RCC 7860 (cell line): ENCODE measurements at regions not wholly inside any gene's neighbourhood (a gene's known extent, or its start where the extent isn't known, plus 50 kb on each side); places are given as distances from the start of the nearest gene placed in this dataset.
A peak's percentile ranks its signal among the peaks of the same experiment; 100 is the strongest.

Experiments
- DNase-seq: peaks from one replicate; pipeline ENCODE4 v3.0.0-alpha.2; 2015; ENCODE audit warnings: low spot score
- FAIRE-seq: peaks from 2 replicates; lab custom pipeline; 2012; peaks lifted over from hg19 to GRCh38; lab: Jason Lieb, UNC

DNA sequence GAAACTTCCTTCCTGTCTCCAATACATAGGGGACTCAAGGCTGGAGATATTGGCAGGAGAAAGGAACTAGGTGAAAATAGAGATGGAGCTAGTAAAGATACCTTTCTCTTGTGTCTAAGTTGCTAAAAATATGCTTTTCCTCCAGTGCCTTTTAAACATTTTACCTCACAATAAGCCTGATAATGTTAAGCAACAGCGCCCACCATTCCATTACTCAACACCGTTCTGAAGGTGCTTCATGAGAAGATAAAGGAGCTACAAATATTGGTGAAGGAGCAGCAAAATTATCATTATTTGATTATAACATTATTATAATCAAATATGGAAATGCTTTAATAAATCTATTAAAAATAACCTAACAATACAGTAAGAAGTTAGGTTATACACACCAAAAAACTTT, 83.6 kb upstream of the BARX2 start:
- FAIRE-seq = no peak
- DNase-seq = no peak

GRCh38 chr11:129291546-129291945, 84.1 kb upstream of the BARX2 start:
- DNase-seq (no peak), FAIRE-seq (no peak)

DNA sequence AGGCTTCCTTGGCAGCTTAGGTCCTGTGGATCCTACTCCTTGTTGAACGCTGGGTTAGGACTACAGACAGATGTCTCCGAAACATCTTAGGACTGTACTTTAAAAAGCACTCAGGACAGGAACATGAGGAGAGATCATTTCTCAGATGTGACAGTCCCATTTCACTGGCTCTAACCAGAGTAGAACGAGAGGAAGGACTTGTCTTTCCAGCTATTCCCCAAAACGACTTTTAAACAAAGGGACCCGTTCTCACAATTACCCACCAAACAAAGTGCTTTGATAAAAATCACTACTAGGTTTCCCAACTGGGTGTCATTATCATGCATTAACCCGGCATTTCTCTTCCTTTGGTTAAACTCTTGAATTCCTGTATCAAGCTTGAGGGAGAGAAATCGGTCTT, 84.7 kb upstream of the BARX2 start:
- DNase-seq (no peak), FAIRE-seq (no peak)

DNA sequence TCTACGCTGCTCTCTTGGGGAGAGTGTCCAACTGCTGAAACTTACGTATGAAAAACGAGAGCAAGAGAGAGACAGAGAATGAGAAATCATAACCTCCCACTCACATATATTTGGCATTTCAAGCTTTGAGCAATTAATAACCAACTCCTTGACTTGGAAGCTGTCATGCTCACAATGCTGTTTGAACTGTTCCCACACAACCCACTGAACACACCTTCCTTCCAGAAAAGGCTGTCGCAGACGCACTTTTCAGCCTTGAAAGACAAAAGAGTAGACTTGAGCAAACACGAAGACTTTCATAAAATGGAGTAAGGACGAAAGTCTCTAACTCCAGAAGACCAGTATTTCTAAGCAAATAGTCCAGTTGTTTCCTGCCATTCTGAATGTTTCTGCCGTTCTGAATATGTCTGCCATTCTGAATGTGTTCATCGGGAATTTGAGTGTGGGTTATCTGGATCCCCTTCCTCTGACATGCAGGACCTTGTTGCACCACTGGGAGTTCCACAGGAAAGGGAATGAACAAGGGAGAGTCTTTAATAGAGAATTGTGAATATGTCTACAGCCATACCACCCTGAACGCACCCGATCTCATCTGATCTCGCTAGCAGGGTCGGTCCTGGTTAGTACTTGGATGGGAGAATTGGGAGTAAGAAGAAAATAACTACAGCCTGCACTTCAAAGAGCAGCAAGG, 86.2 kb upstream of the BARX2 start:
- DNase-seq (no peak), FAIRE-seq (no peak)

DNA sequence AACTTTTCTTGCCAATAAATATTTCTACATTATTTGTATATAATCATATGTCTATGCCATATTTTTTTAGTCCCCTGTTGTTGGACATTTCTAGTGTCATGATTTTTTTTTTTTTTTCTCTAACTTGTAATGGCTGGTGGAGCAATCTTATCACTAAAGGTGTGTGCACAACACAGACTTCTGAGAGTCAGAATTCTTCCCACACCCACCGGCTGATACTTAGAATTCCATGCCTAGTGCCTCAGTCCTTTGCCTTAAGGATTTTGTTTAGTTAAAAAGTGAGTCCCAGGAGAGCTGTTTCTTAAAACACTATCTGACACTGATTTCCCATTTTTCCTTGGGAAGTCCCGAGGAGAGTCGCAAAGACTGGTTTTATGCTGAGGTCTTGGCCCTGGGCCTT, 87.7 kb upstream of the BARX2 start:
- FAIRE-seq = no peak
- no peak for DNase-seq

DNA sequence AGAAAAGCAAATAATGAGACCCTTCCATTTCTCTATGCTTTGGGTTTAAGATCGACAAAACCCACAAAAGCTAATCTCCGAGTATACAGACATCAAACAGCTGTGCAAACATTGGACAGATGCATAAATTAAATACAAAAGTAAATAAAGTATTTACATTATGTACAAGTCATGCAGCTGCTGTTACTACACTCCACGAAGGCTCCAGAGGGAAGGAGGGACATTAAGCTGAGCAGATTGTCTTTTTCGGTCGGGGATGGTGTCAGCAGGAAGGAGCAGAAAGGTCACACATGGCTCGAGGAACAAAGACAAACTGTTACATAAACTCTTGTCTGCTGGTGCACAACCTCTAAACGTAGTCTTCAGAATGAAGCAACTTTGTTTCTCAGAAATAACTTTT, 88.8 kb upstream of the BARX2 start:
- no peak for FAIRE-seq
- DNase-seq = no peak

GRCh38 chr11:129285402-129285786, 90.3 kb upstream of the BARX2 start:
- no peak for FAIRE-seq
- no peak for DNase-seq

DNA sequence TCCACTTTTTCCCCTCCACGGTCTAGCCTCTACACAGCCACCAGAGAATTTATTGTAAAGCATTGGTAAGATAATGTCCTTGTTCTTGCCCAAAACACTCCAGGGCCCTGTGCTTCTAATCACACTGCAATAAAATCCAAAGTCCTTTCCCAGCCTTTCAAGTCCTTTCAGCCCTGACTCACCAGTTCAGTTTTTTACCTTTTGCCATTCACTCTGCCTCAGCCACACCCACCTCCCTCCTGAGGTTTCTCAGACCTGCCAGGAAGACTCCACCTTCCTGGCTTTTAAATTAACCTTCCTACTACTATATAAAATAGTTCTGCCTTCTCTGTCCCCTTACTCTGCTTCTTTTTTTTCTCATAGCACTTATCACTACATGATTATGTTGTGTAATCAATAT, 91.0 kb upstream of the ARHGAP32 start:
- no peak for FAIRE-seq

GRCh38 chr11:129282634-129283033, 90.5 kb upstream of the ARHGAP32 start:
- DNase-seq (no peak), FAIRE-seq (no peak)

More for the DNA sequence above, 91.0 kb upstream of the ARHGAP32 start:
- DNase-seq = no peak

DNA sequence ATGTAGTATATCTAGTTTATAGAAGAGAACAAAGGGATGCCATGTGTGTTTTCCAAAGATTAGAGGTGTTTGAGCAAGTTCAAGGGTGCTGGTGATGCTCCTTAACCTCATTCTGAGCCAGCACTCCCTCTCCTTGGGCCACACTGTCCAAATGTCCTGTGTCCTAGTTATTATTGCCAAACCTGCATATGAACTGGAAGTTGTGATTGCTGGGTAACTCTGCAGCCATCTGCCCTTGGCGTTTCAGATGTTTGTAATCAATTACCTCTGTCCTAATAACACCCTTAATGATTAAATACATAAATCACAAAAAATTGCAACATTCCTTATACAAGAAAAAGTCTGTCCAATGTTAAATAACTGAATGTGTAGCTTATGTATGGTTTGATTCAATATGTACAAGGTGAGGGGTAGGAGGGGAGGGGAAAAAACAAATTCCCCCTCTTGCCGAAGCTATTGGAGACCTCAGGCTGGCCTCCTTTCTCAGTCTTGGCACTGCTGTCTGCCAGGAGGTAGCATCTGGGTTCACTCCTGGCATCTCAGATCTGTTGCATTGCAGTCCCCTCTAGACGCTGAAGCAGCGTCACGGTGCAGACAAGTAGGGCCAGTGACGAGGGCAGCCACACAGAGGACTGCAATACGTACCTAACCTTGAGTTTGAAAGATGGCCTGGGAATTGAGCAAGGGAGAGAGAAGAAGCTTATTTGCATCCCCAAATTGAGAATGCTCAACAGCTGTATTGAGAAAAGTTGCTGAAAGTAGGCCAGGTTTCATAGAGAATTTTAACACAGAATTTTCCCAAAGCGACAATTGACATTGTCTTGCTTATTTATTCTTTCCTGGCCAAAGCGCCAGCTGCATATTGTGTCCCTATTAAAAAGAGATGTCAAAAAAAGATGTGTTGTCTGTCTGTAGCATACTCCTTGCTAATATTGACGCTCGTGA, 89.6 kb upstream of the ARHGAP32 start:
- FAIRE-seq (no peak), DNase-seq (no peak)

GRCh38 chr11:129280027-129280811, 88.1 kb upstream of the ARHGAP32 start:
- FAIRE-seq (no peak), DNase-seq (peak; percentile 64)

GRCh38 chr11:129279326-129280026, 87.4 kb upstream of the ARHGAP32 start:
- peak; percentile 58 for DNase-seq
- no peak for FAIRE-seq

DNA sequence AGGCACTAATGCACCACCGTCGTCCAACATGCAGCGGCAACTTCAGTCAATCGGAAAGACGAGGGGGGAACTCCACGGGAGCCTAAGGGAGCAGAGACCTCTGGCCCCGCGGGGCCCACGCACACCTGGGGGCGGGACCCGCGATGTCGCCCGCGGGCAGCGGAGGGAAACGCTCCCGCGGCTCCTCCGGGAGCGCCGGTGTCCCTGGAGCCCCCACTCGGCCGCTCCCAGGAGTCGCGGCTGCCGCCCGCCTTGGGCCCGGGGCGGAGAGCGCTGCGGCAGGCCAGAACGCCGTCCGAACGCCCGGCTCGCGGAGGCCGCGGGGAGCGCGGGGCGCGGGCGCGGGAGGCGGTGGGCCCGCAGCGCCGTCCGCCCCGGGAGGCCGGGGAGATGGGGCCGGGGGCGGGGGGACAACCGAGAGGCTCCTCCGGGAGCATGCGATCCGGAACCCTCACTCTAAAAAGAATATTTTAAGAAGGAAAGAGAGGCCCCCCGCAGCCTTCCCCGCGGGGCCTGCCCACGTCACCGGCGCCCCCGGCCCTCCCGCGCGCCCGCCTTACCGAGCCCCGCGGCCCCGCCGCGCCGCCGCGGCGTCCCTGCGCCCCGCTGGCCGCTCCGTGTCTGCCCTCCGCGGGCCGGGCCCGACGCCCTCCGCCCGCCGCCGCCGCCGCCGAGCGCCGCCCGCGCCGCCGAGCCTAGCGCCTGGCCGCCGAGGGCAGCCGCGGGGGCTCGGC, 86.6 kb upstream of the ARHGAP32 start:
- no peak for FAIRE-seq
- DNase-seq = no peak

DNA sequence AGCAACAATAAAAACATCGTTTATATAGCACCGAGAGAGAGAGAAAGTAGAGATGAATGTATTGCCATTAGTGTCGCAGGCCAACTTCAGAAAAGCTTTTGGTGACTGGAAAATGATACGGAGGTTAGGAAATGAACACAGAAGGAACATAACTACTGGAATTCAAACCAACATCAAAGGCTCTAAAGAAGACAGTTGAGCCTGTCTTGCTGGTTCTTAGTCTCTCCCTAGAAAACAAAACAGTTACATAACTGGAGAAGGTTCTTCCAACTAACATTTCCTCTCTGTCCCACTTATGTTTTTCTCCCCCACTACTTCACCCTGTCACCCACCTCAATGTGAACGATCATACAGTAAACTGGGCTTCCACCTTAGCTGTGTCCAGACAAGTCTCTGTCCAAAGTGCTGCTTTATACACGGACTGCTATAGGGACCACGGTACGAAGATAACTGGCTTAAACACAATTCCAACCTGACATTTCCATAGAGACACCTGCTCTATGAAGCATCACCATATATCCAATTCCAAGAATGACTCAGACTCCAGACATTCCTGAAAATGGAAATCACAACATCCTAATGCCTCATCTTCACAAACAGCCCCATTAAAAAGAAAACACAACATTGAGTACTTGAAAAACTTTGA, 85.2 kb upstream of the ARHGAP32 start:
- FAIRE-seq (no peak), DNase-seq (no peak)

- no peak for DNase-seq
- FAIRE-seq = no peak
These were observed 83.7 kb upstream of the ARHGAP32 start for GRCh38 chr11:129275828-129276227.

DNA sequence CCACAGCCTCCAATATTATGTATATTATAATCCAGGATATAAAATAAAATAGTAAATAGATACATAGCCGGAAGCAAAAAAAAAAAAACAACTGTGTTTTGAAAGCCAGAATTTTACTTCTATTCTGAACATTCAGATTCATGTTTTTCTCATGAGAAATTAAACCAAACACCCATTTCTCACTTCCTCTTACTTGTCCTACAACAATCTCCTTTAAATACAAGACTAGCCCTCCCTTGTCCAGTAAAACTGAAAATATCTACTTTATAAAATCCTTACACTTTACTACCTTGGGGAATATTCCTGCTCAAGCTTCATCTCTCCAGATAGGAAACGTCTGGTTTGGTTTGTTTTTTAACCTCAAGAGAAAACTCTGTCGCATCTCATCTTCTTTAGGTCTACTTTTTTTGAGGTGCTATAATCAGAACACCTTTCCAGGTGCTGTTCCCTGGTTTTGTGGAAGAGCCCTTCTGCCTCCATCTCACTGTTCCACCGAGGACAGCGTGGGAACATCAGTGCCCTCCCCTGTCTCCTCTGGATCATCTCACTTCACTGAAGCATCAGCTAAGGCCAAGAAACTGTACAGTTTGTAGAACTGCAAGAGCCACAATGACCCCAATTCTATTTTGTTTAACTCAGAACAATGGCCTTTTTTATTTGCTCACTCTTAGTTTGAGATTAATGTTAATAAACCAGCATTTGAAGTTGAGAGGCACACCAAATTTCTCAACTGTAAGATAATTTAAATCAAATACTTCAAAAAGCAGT, 82.0 kb upstream of the ARHGAP32 start:
- no peak for DNase-seq
- FAIRE-seq = no peak

DNA sequence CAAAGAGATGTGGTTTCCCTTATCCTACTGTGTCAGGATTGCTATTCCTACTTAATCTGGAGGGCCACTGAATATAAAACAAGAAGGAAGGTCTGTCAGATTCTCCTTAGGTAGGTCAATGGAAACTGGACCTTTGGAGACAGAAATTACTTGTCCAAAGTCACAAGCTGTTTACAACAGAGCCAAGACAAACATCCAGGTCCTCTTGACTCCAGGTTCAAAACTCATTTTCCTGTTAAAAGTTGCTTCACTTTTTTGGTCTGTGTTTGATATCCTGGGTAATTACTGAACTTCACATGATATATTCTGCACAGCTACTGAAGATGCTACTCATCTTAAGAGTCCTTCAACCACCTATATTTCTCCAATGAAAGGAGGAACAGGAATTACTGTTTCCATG, 81.2 kb upstream of the ARHGAP32 start:
- no peak for FAIRE-seq
- no peak for DNase-seq

DNA sequence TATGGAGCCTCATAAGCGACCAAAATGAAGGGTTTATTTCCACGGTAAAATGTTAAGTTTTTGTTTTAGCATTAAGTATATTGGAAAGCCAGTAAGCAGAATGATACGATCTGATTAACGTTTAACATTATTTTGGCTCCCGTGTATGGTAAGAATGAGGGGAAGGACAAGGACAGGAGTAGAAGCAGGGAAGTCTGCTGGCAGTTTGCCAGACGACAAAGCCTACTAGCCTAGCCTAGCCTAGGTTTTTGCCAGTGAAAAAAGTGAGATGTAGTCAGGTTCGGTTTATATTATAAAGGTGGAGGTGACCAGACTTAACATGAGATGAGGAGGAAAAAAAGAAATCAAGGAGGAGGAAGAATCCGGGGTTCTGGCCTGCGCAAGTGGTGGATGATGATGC, 78.9 kb upstream of the ARHGAP32 start:
- FAIRE-seq (no peak), DNase-seq (no peak)

DNA sequence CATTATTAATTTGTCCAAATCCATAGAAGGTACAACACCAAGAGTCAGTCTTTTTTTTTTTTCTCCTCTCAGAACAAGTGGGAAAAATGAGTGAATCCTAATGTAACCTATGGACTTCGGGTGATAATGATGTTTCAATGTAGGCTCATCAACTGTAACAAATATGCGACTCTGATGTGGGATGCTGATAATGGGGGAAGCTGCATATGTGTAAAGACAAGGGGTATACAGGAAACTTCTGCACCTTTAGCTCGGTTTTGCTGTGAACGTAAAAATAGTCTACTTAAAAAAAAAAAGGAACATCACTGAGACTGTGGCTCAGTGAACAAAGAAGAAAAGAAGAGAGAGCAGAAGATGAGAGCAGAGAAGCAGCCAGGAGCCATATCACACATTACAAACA, 78.3 kb upstream of the ARHGAP32 start:
- FAIRE-seq (no peak), DNase-seq (no peak)
